ENCODE measurements at regions not wholly inside any gene's neighbourhood (a gene's known extent, or its start where the extent isn't known, plus 50 kb on each side); places are given as distances from the start of the nearest gene placed in this dataset.

DNA sequence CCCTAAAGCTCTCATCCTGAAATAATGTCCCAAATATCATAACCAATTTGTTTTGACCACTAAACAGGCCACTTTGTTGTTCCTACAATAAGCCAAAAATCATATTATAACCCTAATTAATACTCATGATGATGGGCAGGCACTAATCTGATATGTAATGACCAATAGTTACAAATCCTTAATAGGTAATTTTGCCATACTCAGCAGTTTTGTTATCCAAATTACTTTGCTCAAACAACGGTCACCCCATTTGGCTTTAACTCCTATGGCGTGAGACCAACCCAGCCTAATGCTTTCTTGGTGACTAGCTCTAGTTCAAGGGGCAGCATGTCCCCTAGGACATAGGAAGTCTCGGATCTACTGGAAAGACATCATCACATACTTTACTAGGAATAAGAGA is 123.2 kb upstream of the ID4 start:
- BruUV-seq (replicated peaks) = no TSS peak
- intact Hi-C loops (cut with micrococcal nuclease) = no loop called here

More for the DNA sequence above, 123.2 kb upstream of the ID4 start:
- H3K4me2 ChIP-seq (ENCODE audit: insufficient read depth, low read length) = no peak overlapping the region
- peaks cover under 1% of the 10 kb centered on the region for H3K9me3 ChIP-seq (replicated peaks; ENCODE audit: control insufficient read depth, insufficient read depth, low read length)
- DNase-seq (ENCODE audit: low read depth, low spot score) (no peak), FAIRE-seq (no peak)
- H3K27me3 ChIP-seq (ENCODE audit: control insufficient read depth in 2 of 2, insufficient read depth in 2 of 2, low read length in 2 of 2) = no peaks in the 10 kb centered on the region
- no peak overlapping the region for H3K27ac ChIP-seq (ENCODE audit: insufficient read depth, low read depth, low read length)
- ChIA-PET POLR2A (no interaction called here), CTCF (no interaction called here)
- H3K9ac ChIP-seq (replicated peaks; ENCODE audit: extremely low read depth, insufficient read depth, low read length) = no peak overlapping the region
- H2AFZ ChIP-seq (ENCODE audit: low read depth, low read length) = no peak overlapping the region
- no peaks in the 10 kb centered on the region for H3K79me2 ChIP-seq (ENCODE audit: control insufficient read depth, insufficient read depth, low read length)
- H3K36me3 ChIP-seq (ENCODE audit: control insufficient read depth in 2 of 2, extremely low read depth in 1 of 2, insufficient read depth in 2 of 2, low read length in 2 of 2) = no peaks in the 10 kb centered on the region
- no peaks in the 10 kb centered on the region for H3K9me1 ChIP-seq (replicated peaks; ENCODE audit: control insufficient read depth, extremely low read depth, insufficient read depth, low read length)
- H3K4me3 ChIP-seq (replicated peaks in 1 of 3; ENCODE audit: insufficient read depth in 1 of 3, low read depth in 1 of 3, low read length in 3 of 3) = no peak overlapping the region
- no peaks in the 10 kb centered on the region for H3K4me1 ChIP-seq (ENCODE audit: control insufficient read depth, extremely low read depth, insufficient read depth, low read length)
- dilution Hi-C loops (cut with MboI; ENCODE audit: extremely low pct_ligation_motif_present, low sequenced_read_pairs) = no loop called here
- TF ChIP-seq POLR2A (IDR thresholded peaks at IDR 0.05; ENCODE audit: low read depth, low read length) (no peak), EZH2 (IDR thresholded peaks at IDR 0.05; ENCODE audit: borderline replicate concordance, low read depth, low read length, severe bottlenecking) (no peak), MYC (IDR thresholded peaks at IDR 0.05; ENCODE audit: low read depth, low read length) (no peak), FOS (IDR thresholded peaks at IDR 0.05; ENCODE audit: borderline replicate concordance, insufficient read depth, low read length) (no peak), JUN (IDR thresholded peaks at IDR 0.05; ENCODE audit: borderline replicate concordance, insufficient read depth, insufficient read length, low read depth) (no peak), POLR2AphosphoS5 (IDR thresholded peaks at IDR 0.05; ENCODE audit: insufficient read depth, low read depth, low read length) (no peak), GATA2 (IDR thresholded peaks at IDR 0.05; ENCODE audit: insufficient read depth, insufficient read length, low read depth, low read length) (no peak)
- TF ChIP-seq, protein P1, sequence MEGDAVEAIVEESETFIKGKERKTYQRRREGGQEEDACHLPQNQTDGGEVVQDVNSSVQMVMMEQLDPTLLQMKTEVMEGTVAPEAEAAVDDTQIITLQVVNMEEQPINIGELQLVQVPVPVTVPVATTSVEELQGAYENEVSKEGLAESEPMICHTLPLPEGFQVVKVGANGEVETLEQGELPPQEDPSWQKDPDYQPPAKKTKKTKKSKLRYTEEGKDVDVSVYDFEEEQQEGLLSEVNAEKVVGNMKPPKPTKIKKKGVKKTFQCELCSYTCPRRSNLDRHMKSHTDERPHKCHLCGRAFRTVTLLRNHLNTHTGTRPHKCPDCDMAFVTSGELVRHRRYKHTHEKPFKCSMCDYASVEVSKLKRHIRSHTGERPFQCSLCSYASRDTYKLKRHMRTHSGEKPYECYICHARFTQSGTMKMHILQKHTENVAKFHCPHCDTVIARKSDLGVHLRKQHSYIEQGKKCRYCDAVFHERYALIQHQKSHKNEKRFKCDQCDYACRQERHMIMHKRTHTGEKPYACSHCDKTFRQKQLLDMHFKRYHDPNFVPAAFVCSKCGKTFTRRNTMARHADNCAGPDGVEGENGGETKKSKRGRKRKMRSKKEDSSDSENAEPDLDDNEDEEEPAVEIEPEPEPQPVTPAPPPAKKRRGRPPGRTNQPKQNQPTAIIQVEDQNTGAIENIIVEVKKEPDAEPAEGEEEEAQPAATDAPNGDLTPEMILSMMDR (IDR thresholded peaks at IDR 0.05; ENCODE audit: extremely low read depth in 1 of 2, insufficient read depth in 1 of 2, low read depth in 1 of 2, low read length in 2 of 2) = no peak
- TF ChIP-seq, protein P2, sequence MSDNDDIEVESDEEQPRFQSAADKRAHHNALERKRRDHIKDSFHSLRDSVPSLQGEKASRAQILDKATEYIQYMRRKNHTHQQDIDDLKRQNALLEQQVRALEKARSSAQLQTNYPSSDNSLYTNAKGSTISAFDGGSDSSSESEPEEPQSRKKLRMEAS (IDR thresholded peaks at IDR 0.05; ENCODE audit: insufficient read depth, insufficient read length) = no peak
- H4K20me1 ChIP-seq (replicated peaks; ENCODE audit: control insufficient read depth, extremely low read depth, insufficient read depth, low read length) = no peaks in the 10 kb centered on the region

All from endothelial cell of umbilical vein (primary cell).